H9 (cell line): ENCODE measurements at regions not wholly inside any gene's neighbourhood (a gene's known extent, or its start where the extent isn't known, plus 50 kb on each side); places are given as distances from the start of the nearest gene placed in this dataset.

Experiments
- DNase-seq: peaks from one replicate; pipeline ENCODE4 v3.0.0-alpha.2; 2017
- H2AFZ ChIP-seq: one replicate; pipeline ENCODE4 v1.6.1; 2013; ENCODE audit warnings: mild to moderate bottlenecking, low read length, control low read depth, moderate library complexity
- H2AK5ac ChIP-seq: 2 replicates; pipeline ENCODE4 v1.6.1; 2013; ENCODE audit warnings: low read length, control low read depth, mixed read lengths; ENCODE audit not compliant: insufficient read length
- H2BK120ac ChIP-seq: one replicate; pipeline ENCODE4 v1.6.1; 2013; ENCODE audit warnings: low read depth, mild to moderate bottlenecking, low read length, control low read depth, inconsistent platforms; ENCODE audit not compliant: poor library complexity, severe bottlenecking
- H2BK12ac ChIP-seq: 2 replicates; pipeline ENCODE4 v1.6.1; 2013; ENCODE audit warnings: low read length, control low read depth, mixed read lengths, low read depth; ENCODE audit not compliant: insufficient read length
- H2BK15ac ChIP-seq: 2 replicates; pipeline ENCODE4 v1.6.1; 2013; ENCODE audit warnings: low read depth, low read length, control low read depth
- H2BK20ac ChIP-seq: one replicate; pipeline ENCODE4 v1.6.1; 2013; ENCODE audit warnings: low read depth, mild to moderate bottlenecking, low read length, control low read depth, inconsistent platforms; ENCODE audit not compliant: poor library complexity, severe bottlenecking
- H2BK5ac ChIP-seq: 2 replicates; pipeline ENCODE4 v1.6.1; 2013; ENCODE audit warnings: low read length, control low read depth, mixed read lengths; ENCODE audit not compliant: insufficient read length
- H3K14ac ChIP-seq: 2 replicates; pipeline ENCODE4 v1.6.1; 2013; ENCODE audit warnings: low read length, control low read depth; ENCODE audit not compliant: insufficient read depth
- H3K18ac ChIP-seq: 2 replicates; pipeline ENCODE4 v1.6.1; 2013; ENCODE audit warnings: low read depth, mild to moderate bottlenecking, mixed read lengths, low read length, control low read depth; ENCODE audit not compliant: insufficient read length
- H3K23ac ChIP-seq: 2 replicates; pipeline ENCODE4 v1.6.1; 2013; ENCODE audit warnings: low read length, control low read depth, mixed read lengths, low read depth; ENCODE audit not compliant: insufficient read length
- H3K23me2 ChIP-seq: 2 replicates; pipeline ENCODE4 v1.6.1; 2013; ENCODE audit warnings: low read depth, mild to moderate bottlenecking, mixed read lengths, low read length, control low read depth; ENCODE audit not compliant: insufficient read length, poor library complexity, severe bottlenecking
- H3K27ac ChIP-seq: 2 replicates; pipeline ENCODE4 v1.5.1; 2013; ENCODE audit warnings: low read length, control low read depth, mixed read lengths, low read depth; ENCODE audit not compliant: insufficient read length
- H3K27me3 ChIP-seq: 2 replicates; pipeline ENCODE4 v1.6.1; 2013; ENCODE audit warnings: low read length, control low read depth, inconsistent platforms; ENCODE audit not compliant: insufficient read depth
- H3K4ac ChIP-seq: 2 replicates; pipeline ENCODE4 v1.6.1; 2013; ENCODE audit warnings: low read depth, mild to moderate bottlenecking, control low read depth, inconsistent platforms, low read length, moderate library complexity
- H3K4me1 ChIP-seq: 2 replicates; pipeline ENCODE4 v1.6.1; 2013; ENCODE audit warnings: low read length, control low read depth, inconsistent platforms; ENCODE audit not compliant: insufficient read depth
- H3K4me2 ChIP-seq: 2 replicates; pipeline ENCODE4 v1.6.1; 2013; ENCODE audit warnings: low read length, control low read depth, mixed read lengths; ENCODE audit not compliant: insufficient read length, insufficient read depth
- H3K56ac ChIP-seq: 2 replicates; pipeline ENCODE4 v1.6.1; 2013; ENCODE audit warnings: low read depth, mild to moderate bottlenecking, mixed read lengths, low read length, control low read depth; ENCODE audit not compliant: insufficient read length
- H3K79me1 ChIP-seq: 2 replicates; pipeline ENCODE4 v1.6.1; 2013; ENCODE audit warnings: low read depth, mild to moderate bottlenecking, moderate library complexity, low read length, control low read depth, inconsistent platforms; ENCODE audit not compliant: insufficient read depth, poor library complexity, severe bottlenecking
- H3K79me2 ChIP-seq: 2 replicates; pipeline ENCODE4 v1.6.1; 2013; ENCODE audit warnings: low read length, control low read depth, inconsistent platforms; ENCODE audit not compliant: insufficient read depth
- H3K9ac ChIP-seq: 2 replicates; pipeline ENCODE4 v1.6.1; 2013; ENCODE audit warnings: low read length, control low read depth, mixed read lengths; ENCODE audit not compliant: insufficient read length; ENCODE audit errors: extremely low read depth
- H3K9me3 ChIP-seq: one replicate; pipeline ENCODE4 v1.6.1; 2013; ENCODE audit warnings: low read depth, low read length, inconsistent platforms; ENCODE audit not compliant: control insufficient read depth
- H3T11ph ChIP-seq: one replicate; pipeline ENCODE4 v1.6.1; 2013; ENCODE audit warnings: mild to moderate bottlenecking, low read length, control low read depth, inconsistent platforms
- H4K20me1 ChIP-seq: one replicate; pipeline ENCODE4 v1.6.1; 2013; ENCODE audit not compliant: control insufficient read depth, insufficient read length, insufficient read depth
- H4K5ac ChIP-seq: 2 replicates; pipeline ENCODE4 v1.6.1; 2013; ENCODE audit warnings: low read depth, mild to moderate bottlenecking, mixed read lengths, low read length, control low read depth; ENCODE audit not compliant: insufficient read length
- H4K8ac ChIP-seq: replicated peaks from 2 replicates; pipeline ENCODE4 v1.6.1; 2013; ENCODE audit warnings: low read length, control low read depth, mixed read lengths, low read depth; ENCODE audit not compliant: insufficient read length
- H4K91ac ChIP-seq: 2 replicates; pipeline ENCODE4 v1.6.1; 2013; ENCODE audit warnings: low read depth, mild to moderate bottlenecking, moderate library complexity, mixed read lengths, low read length, control low read depth; ENCODE audit not compliant: insufficient read length
- H3K27ac Mint-ChIP-seq, 3 experiments: 2 replicates in 2 of 3; 3 replicates in 1 of 3; pipeline ENCODE4 v1.8.0; 2020 to 2021; ENCODE audit warnings: mixed read lengths in 3 of 3, mild to moderate bottlenecking in 1 of 3, moderate library complexity in 1 of 3
- H3K27me3 Mint-ChIP-seq: 2 replicates; pipeline ENCODE4 v1.8.0; 2021; ENCODE audit warnings: low read depth, mild to moderate bottlenecking, moderate library complexity, mixed read lengths
- H3K36me3 Mint-ChIP-seq, 3 experiments: 2 replicates in 2 of 3; 3 replicates in 1 of 3; pipeline ENCODE4 v1.8.0; 2020 to 2021; ENCODE audit warnings: low read depth in 3 of 3, mixed read lengths in 3 of 3; ENCODE audit not compliant: insufficient read depth in 1 of 3
- H3K4me1 Mint-ChIP-seq, 2 experiments: 2 replicates each; pipeline ENCODE4 v1.8.0; 2020; ENCODE audit warnings: mixed read lengths in 2 of 2
- H3K4me3 Mint-ChIP-seq, 2 experiments: 2 replicates in 1 of 2; 3 replicates in 1 of 2; pipeline ENCODE4 v1.8.0; 2020 to 2021; ENCODE audit warnings: mild to moderate bottlenecking in 2 of 2, mixed read lengths in 2 of 2, moderate library complexity in 1 of 2
- H3K9me3 Mint-ChIP-seq, 2 experiments: 2 replicates in 1 of 2; 3 replicates in 1 of 2; pipeline ENCODE4 v1.8.0; 2020; ENCODE audit warnings: mild to moderate bottlenecking in 2 of 2, mixed read lengths in 2 of 2, moderate library complexity in 1 of 2
- CTCF ChIP-seq: fragments of 200-600 bp; sonication (generic); conservative IDR thresholded peaks from 3 replicates; pipeline ENCODE4 v1.8.0; 2021; ENCODE audit warnings: antibody characterized with exemption, mild to moderate bottlenecking

GRCh38 chr6:118758946-118759345, 107.6 kb upstream of the CEP85L start:
- Histone ChIP-seq H2AK5ac (no peak overlapping the region), H4K20me1 (no peaks in the 10 kb centered on the region), H2BK15ac (no peak overlapping the region), H3T11ph (no peak overlapping the region), H3K9ac (no peak overlapping the region), H3K56ac (no peak overlapping the region), H3K79me2 (no peaks in the 10 kb centered on the region), H4K8ac (no peak overlapping the region), H2BK20ac (no peak overlapping the region), H3K23me2 (no peaks in the 10 kb centered on the region), H3K4me2 (no peak overlapping the region), H3K4ac (no peak overlapping the region), H2AFZ (no peak overlapping the region), H4K5ac (no peak overlapping the region), H3K27me3 (no peaks in the 10 kb centered on the region), H2BK12ac (no peak overlapping the region), H3K9me3 (no peaks in the 10 kb centered on the region), H3K14ac (no peak overlapping the region), H2BK120ac (no peak overlapping the region), H3K4me1 (no peaks in the 10 kb centered on the region), H3K18ac (no peak overlapping the region), H3K27ac (no peak overlapping the region), H3K79me1 (no peaks in the 10 kb centered on the region), H3K23ac (no peak overlapping the region), H2BK5ac (no peak overlapping the region), H4K91ac (no peak overlapping the region)
- Mint-ChIP-seq H3K9me3 (no peaks in the 10 kb centered on the region), H3K27me3 (no peaks in the 10 kb centered on the region; the same call in 1 of the 2 replicates), H3K4me3 (no peak overlapping the region), H3K27ac (no peak overlapping the region), H3K36me3 (no peaks in the 10 kb centered on the region), H3K4me1 (no peaks in the 10 kb centered on the region)
- TF ChIP-seq CTCF: no peak
- DNase-seq: no peak
